ENCODE measurements at regions not wholly inside any gene's neighbourhood (a gene's known extent, or its start where the extent isn't known, plus 50 kb on each side); places are given as distances from the start of the nearest gene placed in this dataset.

DNA sequence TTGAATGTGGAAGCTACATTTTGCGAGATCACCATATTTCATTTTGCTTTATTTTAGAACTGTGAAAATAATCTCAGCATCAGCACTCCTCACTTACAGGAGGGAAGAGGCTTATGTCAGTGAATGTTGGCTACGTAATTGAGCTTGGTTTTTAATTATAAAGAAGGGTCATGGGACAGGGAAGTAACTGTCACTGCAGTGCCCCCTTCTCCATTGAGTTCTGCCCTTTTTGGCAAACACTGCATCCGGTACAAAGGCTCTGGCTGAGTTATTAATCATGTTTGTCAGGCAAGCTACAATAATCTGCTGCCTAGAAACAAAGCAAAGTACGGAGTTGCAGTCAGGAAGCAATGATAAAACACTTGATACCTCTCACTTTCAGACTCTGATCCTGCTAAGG lies 546.7 kb downstream of the SNAPC1 start:
- TF ChIP-seq, protein P1, sequence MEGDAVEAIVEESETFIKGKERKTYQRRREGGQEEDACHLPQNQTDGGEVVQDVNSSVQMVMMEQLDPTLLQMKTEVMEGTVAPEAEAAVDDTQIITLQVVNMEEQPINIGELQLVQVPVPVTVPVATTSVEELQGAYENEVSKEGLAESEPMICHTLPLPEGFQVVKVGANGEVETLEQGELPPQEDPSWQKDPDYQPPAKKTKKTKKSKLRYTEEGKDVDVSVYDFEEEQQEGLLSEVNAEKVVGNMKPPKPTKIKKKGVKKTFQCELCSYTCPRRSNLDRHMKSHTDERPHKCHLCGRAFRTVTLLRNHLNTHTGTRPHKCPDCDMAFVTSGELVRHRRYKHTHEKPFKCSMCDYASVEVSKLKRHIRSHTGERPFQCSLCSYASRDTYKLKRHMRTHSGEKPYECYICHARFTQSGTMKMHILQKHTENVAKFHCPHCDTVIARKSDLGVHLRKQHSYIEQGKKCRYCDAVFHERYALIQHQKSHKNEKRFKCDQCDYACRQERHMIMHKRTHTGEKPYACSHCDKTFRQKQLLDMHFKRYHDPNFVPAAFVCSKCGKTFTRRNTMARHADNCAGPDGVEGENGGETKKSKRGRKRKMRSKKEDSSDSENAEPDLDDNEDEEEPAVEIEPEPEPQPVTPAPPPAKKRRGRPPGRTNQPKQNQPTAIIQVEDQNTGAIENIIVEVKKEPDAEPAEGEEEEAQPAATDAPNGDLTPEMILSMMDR (IDR thresholded peaks at IDR 0.05): no peak
- Histone ChIP-seq H3K27ac (no peak overlapping the region), H3K4me3 (no peak overlapping the region)
- no peak for DNase-seq (ENCODE audit: low spot score)

DNA sequence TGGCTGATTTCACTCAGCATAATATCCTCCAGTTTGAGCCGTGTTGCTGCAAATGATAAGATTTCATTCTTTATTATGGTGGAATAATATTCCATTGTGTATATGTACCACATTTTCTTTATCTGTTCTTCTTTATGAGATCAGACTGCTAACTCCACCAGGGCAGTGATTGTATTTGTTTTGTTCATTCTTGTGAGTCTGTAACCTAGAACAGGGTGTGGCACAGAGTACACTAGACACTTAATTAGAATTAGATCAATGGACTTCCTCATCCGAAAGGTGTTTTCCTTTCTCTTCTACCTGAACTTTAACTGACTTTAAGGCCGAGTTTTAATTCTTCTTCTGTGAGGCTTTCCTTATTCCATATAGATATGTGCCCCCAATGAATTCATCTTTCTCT lies 551.0 kb downstream of the SNAPC1 start:
- H3K4me3 ChIP-seq: no peak overlapping the region
- TF ChIP-seq, protein P1 (IDR thresholded peaks at IDR 0.05): no peak
- no peak overlapping the region for H3K27ac ChIP-seq
- no peak for DNase-seq (ENCODE audit: low spot score)

DNA sequence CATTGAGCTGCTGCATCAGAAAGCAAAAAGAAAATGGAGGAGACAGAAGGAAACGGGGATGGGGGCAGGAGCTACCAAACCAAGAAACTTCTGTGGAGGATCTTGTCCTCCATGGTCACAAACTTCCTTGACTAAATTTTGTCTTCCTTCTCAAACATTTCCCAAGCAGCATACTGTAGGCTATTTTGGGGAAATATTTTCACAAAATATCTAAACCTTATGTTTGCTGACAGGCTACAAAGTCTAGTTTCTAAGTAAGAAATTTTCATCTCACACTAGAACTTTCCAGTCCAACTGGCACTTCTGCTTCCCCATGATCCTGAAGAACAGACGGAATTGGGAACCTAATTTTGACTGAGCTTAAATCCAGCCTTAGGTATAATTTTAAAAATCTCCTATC lies 552.0 kb downstream of the SNAPC1 start:
- TF ChIP-seq, protein P1 (IDR thresholded peaks at IDR 0.05): no peak
- Histone ChIP-seq H3K4me3 (no peak overlapping the region), H3K27ac (no peak overlapping the region)
- DNase-seq (ENCODE audit: low spot score): no peak

GRCh38 chr14:62314871-62315270 lies 552.7 kb downstream of the SNAPC1 start:
- TF ChIP-seq, protein P1 (IDR thresholded peaks at IDR 0.05): no peak
- Histone ChIP-seq H3K27ac (no peak overlapping the region), H3K4me3 (no peak overlapping the region)
- DNase-seq (ENCODE audit: low spot score): no peak

GRCh38 chr14:62315631-62316030 lies 553.4 kb downstream of the SNAPC1 start:
- no peak overlapping the region for H3K27ac ChIP-seq
- no peak for DNase-seq (ENCODE audit: low spot score)
- TF ChIP-seq, protein P1 (IDR thresholded peaks at IDR 0.05): no peak
- no peak overlapping the region for H3K4me3 ChIP-seq

GRCh38 chr14:62322216-62322615 lies 560.0 kb downstream of the SNAPC1 start:
- TF ChIP-seq, protein P1 (IDR thresholded peaks at IDR 0.05): no peak
- Histone ChIP-seq H3K4me3 (no peak overlapping the region), H3K27ac (no peak overlapping the region)
- DNase-seq (ENCODE audit: low spot score): no peak

DNA sequence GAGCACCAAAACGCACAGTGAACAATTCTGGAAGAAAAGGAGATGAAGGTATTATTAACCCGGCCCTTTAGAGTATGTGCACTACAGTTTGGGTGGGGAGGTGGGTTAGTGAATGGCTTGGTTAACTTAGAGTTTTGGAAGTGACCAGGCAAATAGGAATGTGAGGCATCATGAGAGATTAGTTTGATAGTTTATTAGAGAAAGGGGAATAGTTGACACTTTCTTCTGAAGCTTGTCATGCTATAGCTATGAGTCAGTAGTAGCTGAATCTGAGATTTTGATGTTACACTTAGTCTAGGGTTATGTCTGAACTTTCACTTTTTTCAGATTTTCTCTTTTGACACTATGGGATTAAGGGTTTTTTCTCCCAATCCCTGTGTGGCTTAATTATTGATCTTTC lies 567.2 kb downstream of the SNAPC1 start:
- Histone ChIP-seq H3K27ac (no peak overlapping the region), H3K4me3 (no peak overlapping the region)
- no peak for DNase-seq (ENCODE audit: low spot score)
- TF ChIP-seq, protein P1 (IDR thresholded peaks at IDR 0.05): no peak
